Loucy (cell line): ENCODE measurements at regions not wholly inside any gene's neighbourhood (a gene's known extent, or its start where the extent isn't known, plus 50 kb on each side); places are given as distances from the start of the nearest gene placed in this dataset.

Experiments used
- EZH2phosphoT487 ChIP-seq: fragments of 200-600 bp; IDR thresholded peaks from 2 replicates; pipeline ENCODE4 v1.6.1; 2018; ENCODE audit warnings: antibody characterized with exemption, mild to moderate bottlenecking, moderate library complexity, borderline replicate concordance
- TF ChIP-seq, protein P1 (sequence below): fragments of 200-600 bp; sonication (generic); conservative IDR thresholded peaks from 2 replicates; pipeline ENCODE4 v1.5.1; 2014; ENCODE audit warnings: mild to moderate bottlenecking, antibody characterized with exemption, low read length

GRCh38 chr2:151175864-151176263, 85.8 kb downstream of the RBM43 start:
- TF ChIP-seq, protein P1, sequence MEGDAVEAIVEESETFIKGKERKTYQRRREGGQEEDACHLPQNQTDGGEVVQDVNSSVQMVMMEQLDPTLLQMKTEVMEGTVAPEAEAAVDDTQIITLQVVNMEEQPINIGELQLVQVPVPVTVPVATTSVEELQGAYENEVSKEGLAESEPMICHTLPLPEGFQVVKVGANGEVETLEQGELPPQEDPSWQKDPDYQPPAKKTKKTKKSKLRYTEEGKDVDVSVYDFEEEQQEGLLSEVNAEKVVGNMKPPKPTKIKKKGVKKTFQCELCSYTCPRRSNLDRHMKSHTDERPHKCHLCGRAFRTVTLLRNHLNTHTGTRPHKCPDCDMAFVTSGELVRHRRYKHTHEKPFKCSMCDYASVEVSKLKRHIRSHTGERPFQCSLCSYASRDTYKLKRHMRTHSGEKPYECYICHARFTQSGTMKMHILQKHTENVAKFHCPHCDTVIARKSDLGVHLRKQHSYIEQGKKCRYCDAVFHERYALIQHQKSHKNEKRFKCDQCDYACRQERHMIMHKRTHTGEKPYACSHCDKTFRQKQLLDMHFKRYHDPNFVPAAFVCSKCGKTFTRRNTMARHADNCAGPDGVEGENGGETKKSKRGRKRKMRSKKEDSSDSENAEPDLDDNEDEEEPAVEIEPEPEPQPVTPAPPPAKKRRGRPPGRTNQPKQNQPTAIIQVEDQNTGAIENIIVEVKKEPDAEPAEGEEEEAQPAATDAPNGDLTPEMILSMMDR, result no peak
- TF ChIP-seq EZH2phosphoT487, result no peak
